Omental fat pad (tissue), 3 donors: ENCODE measurements at regions not wholly inside any gene's neighbourhood (a gene's known extent, or its start where the extent isn't known, plus 50 kb on each side); places are given as distances from the start of the nearest gene placed in this dataset.
"Not testable (repeated sequence)": the region's sequence is repeated elsewhere in the genome, so short reads cannot be mapped to it uniquely, and the experiment has no call there.

ENCODE experiments used
- ATAC-seq: fragments of 150-250 bp; one replicate; pipeline ENCODE4 v1.9.1; 2016; ENCODE audit warnings: mild to moderate bottlenecking, moderate library complexity; ENCODE audit not compliant: low FRiP score
- DNase-seq: peaks from one replicate; pipeline ENCODE4 v3.0.0-alpha.2; 2019; ENCODE audit warnings: low spot score
- TF ChIP-seq, protein P1 (sequence below), 3 donors: fragments of 450-650 bp; IDR thresholded peaks; one replicate each; pipeline ENCODE4 v1.5.1; 2016 to 2017; ENCODE audit warnings: antibody characterized with exemption in 3 of 3, mild to moderate bottlenecking in 3 of 3, moderate library complexity in 2 of 3

DNA sequence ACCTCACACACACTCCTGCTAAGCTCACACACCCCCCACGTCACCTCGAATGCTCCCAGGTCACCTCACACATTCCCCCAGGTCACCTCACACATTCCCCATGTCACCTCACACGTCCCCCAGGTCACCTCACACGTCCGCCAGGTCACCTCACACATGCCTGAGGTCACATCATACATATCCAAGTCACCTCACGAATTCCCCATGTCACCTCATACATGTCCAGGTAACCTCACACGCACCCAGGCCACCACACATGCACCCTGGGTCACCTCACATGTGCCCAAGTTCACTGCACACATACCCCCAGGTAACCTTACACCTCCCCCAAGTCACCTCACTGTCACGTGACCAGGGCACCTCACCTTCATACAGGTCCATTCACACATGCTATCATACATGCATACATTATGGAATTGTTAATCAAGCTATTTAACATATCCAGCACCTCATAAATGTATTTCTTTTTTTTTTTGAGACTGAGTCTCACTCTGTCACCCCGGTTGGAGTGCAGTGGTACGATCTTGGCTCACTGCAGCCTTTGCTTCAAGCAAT, 640.3 kb downstream of the TMEM121 start:
- DNase-seq (no peak), ATAC-seq (no peak)
- TF ChIP-seq, protein P1, sequence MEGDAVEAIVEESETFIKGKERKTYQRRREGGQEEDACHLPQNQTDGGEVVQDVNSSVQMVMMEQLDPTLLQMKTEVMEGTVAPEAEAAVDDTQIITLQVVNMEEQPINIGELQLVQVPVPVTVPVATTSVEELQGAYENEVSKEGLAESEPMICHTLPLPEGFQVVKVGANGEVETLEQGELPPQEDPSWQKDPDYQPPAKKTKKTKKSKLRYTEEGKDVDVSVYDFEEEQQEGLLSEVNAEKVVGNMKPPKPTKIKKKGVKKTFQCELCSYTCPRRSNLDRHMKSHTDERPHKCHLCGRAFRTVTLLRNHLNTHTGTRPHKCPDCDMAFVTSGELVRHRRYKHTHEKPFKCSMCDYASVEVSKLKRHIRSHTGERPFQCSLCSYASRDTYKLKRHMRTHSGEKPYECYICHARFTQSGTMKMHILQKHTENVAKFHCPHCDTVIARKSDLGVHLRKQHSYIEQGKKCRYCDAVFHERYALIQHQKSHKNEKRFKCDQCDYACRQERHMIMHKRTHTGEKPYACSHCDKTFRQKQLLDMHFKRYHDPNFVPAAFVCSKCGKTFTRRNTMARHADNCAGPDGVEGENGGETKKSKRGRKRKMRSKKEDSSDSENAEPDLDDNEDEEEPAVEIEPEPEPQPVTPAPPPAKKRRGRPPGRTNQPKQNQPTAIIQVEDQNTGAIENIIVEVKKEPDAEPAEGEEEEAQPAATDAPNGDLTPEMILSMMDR (IDR thresholded peaks at IDR 0.05): no peak

DNA sequence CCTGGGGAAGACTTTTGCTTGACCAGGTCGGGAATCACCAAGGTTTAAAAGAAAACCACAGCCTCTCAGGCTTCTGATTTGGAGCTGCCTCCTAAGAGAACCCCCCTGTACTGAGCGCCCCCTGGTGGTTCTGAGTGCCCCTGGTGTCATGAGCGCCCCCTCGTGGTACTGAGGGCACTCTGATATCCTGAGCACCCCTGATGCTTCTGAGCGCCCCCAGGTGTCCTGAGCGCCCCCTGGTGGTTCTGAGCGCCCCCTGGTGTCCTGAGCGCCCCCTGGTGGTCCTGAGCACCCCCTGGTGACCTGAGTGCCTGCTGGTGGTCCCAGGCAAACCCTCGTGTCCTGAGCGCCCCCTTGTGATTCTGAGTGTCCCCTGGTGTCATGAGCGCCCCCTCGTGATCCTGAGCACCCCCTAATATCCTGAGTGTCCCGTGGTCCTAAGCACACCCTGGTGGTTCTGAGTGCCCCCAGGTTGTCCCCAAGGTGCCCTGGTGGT, 643.8 kb downstream of the TMEM121 start:
- not testable (repeated sequence) for DNase-seq, ATAC-seq

DNA sequence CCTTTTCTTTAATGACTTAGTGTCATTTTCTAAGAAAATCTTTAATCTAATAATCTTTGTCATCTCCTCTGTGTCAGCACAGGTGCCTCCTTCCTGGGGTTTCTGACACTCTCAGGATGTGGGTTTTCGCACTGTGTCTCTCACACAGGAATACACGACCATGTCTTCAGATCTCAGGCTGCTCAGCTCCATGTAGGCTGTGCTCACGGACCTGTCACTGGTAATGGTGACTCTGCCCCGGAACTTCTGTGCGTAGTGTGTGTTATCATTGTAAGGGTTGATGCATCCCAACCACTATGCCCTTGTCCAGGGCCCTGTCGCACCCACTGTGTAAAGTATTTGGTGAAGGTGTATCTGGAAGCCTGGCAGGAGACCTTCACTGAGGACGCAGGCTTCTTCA, 647.8 kb downstream of the TMEM121 start:
- TF ChIP-seq, protein P1 (IDR thresholded peaks at IDR 0.05): no peak
- no peak for ATAC-seq
- no peak for DNase-seq

DNA sequence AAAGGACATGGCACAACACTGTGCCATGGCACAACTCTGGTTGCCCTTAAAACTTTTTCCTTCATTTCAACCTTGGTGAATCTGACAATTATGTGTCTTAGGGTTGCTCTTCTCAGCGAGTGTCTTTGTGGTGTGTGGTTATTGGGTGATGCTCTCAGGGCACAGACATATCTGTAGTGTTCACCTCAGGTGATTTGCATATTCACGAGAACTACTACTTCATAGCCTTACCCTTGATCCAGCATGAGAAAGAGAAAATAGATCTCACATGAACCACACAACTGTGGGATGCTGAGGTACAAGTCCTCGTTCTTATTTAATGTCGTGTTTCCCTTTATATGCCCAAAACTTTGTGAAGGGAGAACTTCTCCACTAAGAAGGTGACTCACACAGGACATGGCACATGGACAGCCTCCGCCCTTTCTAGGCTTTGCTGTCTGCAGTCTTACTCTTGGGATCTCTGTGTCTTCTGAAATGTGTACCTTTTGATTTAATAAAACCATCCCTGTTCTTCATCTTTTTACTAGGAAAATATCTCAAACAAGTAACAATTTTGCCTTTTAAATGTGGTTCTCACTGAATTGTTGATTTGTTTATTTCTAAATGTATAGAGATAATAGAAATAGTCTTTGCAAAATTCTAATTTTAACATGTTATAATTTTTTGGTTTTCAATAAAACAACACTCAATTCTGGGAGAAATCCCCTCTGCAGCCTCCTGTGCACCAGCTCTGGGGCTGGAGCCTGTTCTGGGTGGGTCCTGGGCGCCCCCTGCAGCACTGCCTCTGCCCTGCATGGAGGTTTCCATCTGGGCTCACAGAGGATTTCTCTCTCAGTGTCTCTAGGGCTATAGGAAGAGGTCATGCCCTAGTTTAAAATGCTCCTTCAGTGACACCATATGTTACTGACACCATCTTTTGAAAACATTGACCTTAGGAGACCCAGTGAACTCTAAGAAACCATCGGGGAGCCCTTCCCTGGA, 651.2 kb downstream of the TMEM121 start:
- ATAC-seq, DNase-seq: not testable (repeated sequence)

DNA sequence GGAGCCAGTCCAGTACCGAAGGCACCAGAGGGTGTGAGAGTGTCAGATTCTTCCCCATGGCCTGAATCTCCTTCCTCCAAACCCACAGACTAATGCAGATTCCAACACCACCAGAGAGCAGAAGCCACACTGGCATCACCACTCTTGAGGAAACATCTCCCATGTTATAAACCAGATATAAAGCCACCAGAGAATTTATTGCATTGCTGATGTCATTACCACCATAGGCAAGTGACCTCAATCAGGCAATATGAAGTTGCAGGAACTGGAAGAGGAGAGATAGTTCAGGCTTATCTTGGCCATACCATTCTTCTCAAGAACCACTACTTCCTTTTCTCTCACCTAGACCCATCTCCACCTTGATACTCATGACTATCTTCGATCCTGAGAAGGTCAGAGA, 653.4 kb downstream of the TMEM121 start:
- ATAC-seq (no peak), DNase-seq (no peak)
- TF ChIP-seq, protein P1 (IDR thresholded peaks at IDR 0.05): no peak

DNA sequence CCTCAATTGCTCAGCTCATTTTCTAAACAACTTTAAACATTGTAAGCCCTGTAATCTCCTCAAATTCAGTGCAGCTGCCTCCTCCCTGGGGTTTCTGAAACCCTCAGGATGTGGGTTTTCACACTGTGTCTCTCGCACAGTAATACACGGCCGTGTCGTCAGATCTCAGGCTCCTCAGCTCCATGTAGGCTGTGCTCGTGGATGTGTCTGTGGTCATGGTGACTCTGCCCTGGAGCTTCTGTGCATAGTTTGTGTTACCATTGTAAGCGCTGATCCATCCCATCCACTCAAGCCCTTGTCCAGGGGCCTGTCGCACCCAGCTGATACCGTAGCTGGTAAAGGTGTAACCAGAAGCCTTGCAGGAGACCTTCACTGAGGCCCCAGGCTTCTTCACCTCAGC, 658.4 kb downstream of the TMEM121 start:
- ATAC-seq, DNase-seq: not testable (repeated sequence)

DNA sequence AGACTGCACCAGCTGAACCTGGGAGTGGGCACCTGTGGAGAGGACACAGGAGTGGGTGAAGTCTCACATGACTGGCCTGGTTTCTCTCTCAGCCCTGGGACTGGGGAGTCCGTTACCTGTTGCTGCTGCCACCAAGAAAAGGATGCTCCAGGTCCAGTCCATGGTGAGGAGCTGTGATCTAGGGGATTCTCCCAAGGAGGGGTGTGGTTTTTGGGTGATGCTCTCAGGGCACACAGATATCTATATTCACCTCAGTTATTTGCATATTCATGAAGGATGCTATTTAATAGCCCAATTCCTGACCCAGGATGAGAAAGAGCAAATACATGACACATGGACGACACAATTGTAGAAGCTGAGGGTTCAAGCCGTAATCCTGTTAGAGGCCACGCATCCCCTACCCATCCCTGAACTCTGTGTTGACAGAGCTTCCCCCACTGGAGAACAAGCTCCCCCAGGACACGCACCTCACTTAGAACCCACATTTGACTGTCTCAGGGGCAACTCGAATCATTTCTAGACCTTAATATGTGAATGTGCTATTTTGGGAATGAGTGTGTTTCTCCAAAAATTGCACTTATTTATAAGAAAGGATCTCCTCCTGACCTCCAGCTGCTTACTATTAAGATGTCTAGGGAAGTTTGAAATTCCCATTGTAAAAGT, 658.9 kb downstream of the TMEM121 start:
- ATAC-seq, DNase-seq: not testable (repeated sequence)

DNA sequence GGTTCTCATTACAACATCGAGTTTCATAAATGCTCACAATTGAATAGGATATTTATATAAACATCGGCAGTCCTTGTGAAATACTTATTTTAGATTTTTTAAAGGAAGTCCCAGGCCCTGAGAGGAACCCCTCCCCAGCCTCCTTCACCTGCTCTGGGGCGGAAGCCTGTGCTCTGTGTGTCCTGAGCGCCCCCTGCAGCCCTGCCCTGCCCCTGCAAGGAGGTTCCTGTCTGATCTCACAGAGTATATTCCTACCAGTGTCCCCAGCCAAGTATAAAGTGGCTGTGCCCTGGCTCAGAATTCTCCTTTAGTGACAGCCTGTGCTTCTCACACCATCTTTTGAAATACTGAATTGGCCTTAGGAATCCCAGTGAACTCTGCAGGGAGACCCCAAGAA, 659.5 kb downstream of the TMEM121 start:
- no peak for ATAC-seq
- TF ChIP-seq, protein P1 (IDR thresholded peaks at IDR 0.05): no peak
- DNase-seq: no peak

DNA sequence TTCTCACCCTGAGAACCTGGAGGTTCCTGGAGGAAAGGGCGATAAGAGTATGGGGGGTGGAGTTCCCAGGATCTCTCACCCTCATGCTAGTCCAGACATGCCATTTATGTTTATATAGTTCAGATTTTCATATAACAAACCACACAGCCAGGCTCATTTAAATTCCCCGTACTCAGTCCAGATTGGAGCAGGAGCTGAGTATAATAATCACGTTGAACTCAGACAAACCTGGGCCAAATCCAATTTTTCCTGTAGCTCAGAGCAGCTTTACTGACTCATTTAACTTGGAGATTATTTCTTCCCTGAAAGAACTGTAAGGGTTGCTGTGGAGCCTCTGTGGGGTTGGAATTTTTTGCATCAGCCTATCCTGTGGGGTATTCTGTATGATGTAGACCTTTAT, 660.8 kb downstream of the TMEM121 start:
- TF ChIP-seq, protein P1 (IDR thresholded peaks at IDR 0.05): no peak
- ATAC-seq: no peak
- DNase-seq: no peak

DNA sequence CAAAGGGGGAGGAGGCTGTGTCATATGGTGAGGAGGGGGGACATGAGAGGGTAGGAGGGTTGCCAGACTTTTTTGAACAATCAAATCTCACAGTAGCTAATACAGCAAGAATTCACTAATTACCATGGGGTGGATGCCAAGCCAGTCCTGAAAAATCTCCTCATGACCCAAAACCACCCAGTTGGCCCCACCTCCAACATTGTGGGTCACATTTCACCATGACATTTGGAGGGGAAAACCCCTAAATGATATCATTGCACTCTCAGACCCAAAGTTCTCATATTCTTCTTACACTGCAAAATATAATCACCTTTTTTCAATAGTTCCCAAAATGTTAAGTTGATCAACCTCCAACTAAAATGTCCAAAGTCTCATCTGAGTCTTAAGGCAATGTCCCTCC, 666.3 kb downstream of the TMEM121 start:
- not testable (repeated sequence) for ATAC-seq, DNase-seq

DNA sequence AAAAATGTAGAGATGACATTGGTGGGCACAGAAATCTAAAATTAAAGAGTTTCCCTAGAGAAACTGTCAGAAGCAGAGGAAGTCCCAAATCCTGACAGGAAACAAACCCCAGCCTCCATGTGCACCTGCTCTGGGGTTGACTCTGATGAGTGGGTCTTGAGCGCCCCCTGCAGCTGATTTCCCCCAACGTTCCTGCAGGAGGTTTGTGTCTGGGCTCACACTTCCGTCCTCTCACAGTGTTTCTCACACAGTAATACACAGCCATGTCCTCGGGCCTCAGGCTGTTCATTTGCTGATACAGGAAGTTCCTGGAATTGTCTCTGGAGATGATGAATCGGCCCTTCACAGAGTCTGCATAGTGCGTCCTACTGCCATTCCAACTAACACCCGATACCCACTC, 670.1 kb downstream of the TMEM121 start:
- not testable (repeated sequence) for DNase-seq, ATAC-seq

DNA sequence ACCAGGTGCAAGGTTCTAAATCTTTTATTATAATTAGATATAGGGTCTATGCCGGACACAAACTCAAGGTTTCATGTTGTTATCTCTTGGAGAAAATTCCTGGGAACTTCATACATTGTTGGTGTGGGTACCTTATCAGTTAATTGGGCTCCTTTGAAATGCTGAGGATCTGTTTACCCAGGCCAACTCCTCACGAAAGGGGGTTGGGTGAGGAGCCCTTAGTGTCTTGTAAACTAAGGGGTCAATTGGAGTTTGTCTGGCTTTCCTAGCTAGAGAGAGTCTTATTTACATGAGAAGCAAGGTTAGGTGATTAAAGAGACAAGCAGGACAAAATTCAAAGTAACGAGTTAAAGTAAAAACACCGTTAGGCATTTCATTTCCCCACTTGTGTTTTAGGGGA, 670.9 kb downstream of the TMEM121 start:
- DNase-seq, ATAC-seq: not testable (repeated sequence)
